ENCODE measurements at regions not wholly inside any gene's neighbourhood (a gene's known extent, or its start where the extent isn't known, plus 50 kb on each side); places are given as distances from the start of the nearest gene placed in this dataset.
"Not testable (repeated sequence)": the region's sequence is repeated elsewhere in the genome, so short reads cannot be mapped to it uniquely, and the experiment has no call there.

DNA sequence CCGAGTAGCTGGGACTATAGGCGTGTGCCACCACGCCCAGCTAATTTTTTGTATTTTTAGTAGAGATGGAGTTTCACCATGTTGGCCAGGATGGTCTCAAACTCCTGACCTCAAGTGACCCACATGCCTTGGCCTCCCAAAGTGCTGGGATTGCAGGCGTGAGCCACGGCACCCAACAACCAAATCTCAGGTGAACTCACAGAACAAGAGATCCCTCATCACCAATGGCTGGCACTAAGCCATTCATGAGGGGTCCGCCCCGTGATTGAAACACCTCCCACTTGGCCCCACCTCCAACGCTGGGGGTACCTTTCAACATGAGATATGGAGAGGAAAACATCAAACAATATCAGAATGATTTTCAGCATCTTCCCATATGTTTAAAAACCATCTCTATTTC, 94.2 kb downstream of the TEX36 start:
- intact Hi-C loops (cut with micrococcal nuclease); H3K4me3 Mint-ChIP-seq; POLR2A ChIA-PET: not testable (repeated sequence)

DNA sequence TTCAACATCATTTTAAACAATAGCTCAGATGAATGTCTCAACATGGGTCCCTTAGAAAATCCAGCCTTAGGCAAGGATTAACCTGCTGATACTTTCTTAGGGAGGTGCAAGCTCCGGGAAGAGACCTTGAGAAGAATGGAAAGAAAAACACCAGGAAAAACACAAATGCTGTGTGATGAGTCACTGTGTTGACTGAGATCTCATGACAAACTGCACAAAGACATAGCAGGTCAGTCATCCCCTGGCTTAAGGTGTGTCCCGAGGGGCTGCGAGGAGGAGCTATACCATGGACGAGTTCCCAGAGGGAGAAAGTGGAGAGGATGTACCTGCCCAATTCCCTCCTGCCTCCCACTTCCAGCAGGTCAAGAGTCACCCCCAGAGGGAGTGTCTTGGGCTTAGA, 98.0 kb downstream of the TEX36 start:
- Histone ChIP-seq H3K9me3 (ENCODE audit: control insufficient read depth in 2 of 3, low read length in 3 of 3) (no peaks in the 10 kb centered on the region), H3K4me1 (ENCODE audit: control insufficient read depth in 2 of 2, insufficient read depth in 2 of 2, low read length in 2 of 2) (no peaks in the 10 kb centered on the region), H3K27me3 (ENCODE audit: control insufficient read depth in 2 of 2, insufficient read depth in 2 of 2, low read length in 2 of 2) (no peaks in the 10 kb centered on the region), H3K27ac (ENCODE audit: low read depth, low read length) (no peak overlapping the region), H3K36me3 (ENCODE audit: control insufficient read depth in 2 of 3, insufficient read depth in 3 of 3, low read length in 3 of 3) (no peaks in the 10 kb centered on the region), H3K4me3 (ENCODE audit: low read length) (no peak overlapping the region)
- H3K27me3 Mint-ChIP-seq, result peaks cover 0 to 20% (median 8%) of the 10 kb centered on the region in 5 donors
- no peaks in the 10 kb centered on the region for H3K36me3 Mint-ChIP-seq
- intact Hi-C loops (cut with micrococcal nuclease), result no loop called here
- no peaks in the 10 kb centered on the region for H3K4me1 Mint-ChIP-seq
- POLR2A ChIA-PET, result no interaction called here
- CTCF ChIA-PET, result no interaction called here
- peaks cover 0 to 8% (median 2%) of the 10 kb centered on the region in 11 donors for H3K9me3 Mint-ChIP-seq
- no peak for DNase-seq
- H3K27ac Mint-ChIP-seq, result no peak overlapping the region
- no peak for ATAC-seq
- no peak overlapping the region for H3K4me3 Mint-ChIP-seq

More for the DNA sequence above, 94.2 kb downstream of the TEX36 start:
- H3K9me3 Mint-ChIP-seq; H3K27me3 ChIP-seq (ENCODE audit: control insufficient read depth in 2 of 2, insufficient read depth in 2 of 2, low read length in 2 of 2); H3K36me3 Mint-ChIP-seq; H3K4me1 ChIP-seq (ENCODE audit: control insufficient read depth in 2 of 2, insufficient read depth in 2 of 2, low read length in 2 of 2); DNase-seq; CTCF ChIA-PET; ATAC-seq; H3K4me3 ChIP-seq (ENCODE audit: low read length); H3K27ac ChIP-seq (ENCODE audit: low read depth, low read length); H3K9me3 ChIP-seq (ENCODE audit: control insufficient read depth in 2 of 3, low read length in 3 of 3); H3K36me3 ChIP-seq (ENCODE audit: control insufficient read depth in 2 of 3, insufficient read depth in 3 of 3, low read length in 3 of 3); H3K27ac Mint-ChIP-seq; H3K4me1 Mint-ChIP-seq: not testable (repeated sequence)
- peaks cover 2 to 13% (median 10%) of the 10 kb centered on the region in 5 donors for H3K27me3 Mint-ChIP-seq

DNA sequence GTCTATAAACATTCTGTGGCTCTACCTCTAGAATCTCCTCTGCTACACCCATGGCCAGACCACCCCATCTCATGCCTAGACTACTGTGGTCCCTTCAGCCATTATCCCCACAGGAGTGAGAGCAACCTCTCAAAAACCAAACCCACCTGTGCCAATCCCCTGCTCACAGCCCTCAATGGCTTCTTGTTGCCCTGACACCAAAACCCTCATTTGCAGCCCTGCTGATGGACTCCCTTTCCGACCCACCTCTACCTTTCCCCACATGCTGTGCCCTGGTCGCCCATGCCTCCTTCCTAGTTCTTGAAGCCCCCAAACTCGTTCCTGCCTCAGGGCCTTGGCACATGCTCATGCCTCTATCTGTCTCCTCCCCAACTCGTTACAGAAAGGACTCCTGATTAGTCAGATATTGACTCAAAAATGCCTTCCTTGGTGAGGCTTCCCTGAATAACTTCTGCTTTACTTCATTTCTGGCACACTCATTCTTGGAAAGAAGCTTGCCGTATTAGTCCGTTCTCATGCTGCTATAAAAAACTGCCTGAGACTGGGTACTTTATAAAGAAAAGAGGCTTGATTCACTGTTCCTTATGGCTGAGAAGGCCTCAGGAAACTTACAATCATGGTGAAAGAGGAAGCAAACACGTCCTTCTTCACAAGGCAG, 104.2 kb downstream of the TEX36 start:
- Mint-ChIP-seq H3K4me1 (peaks cover 0 to 1% (median 0%) of the 10 kb centered on the region in 7 donors), H3K36me3 (no peaks in the 10 kb centered on the region), H3K4me3 (no peak overlapping the region), H3K27me3 (peaks cover 0 to 28% (median 15%) of the 10 kb centered on the region in 5 donors), H3K9me3 (peaks cover 0 to 17% (median 5%) of the 10 kb centered on the region in 11 donors), H3K27ac (no peak overlapping the region)
- DNase-seq (no peak), ATAC-seq (no peak)
- H3K27me3 ChIP-seq (ENCODE audit: control insufficient read depth in 2 of 2, insufficient read depth in 2 of 2, low read length in 2 of 2), result no peaks in the 10 kb centered on the region
- no peak overlapping the region for H3K27ac ChIP-seq (ENCODE audit: low read depth, low read length)
- intact Hi-C loops (cut with micrococcal nuclease), result no loop called here
- H3K9me3 ChIP-seq (ENCODE audit: control insufficient read depth in 2 of 3, low read length in 3 of 3), result no peaks in the 10 kb centered on the region
- H3K4me1 ChIP-seq (ENCODE audit: control insufficient read depth in 2 of 2, insufficient read depth in 2 of 2, low read length in 2 of 2), result no peaks in the 10 kb centered on the region
- H3K4me3 ChIP-seq (ENCODE audit: low read length), result no peak overlapping the region
- ChIA-PET POLR2A (no interaction called here), CTCF (no interaction called here)
- no peaks in the 10 kb centered on the region for H3K36me3 ChIP-seq (ENCODE audit: control insufficient read depth in 2 of 3, insufficient read depth in 3 of 3, low read length in 3 of 3)

DNA sequence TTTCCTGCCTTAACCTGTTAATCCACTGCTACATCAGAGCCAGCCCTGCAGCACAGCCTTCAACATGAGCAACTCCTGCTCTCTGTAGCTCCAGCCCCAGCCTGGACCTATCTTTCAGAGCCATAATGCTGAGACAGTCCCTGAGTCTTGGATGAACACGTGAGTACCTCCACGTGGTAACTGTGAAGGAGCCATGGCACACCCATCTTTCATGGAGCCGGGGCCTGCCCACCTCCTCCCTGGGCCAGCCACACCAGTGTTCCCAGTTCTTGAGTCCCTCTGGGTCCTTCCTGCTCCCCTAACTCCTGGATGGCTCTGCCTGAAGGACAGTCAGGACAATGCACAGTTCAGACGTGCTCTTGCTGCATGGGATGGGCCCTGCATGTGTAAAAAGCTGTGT, 107.1 kb downstream of the TEX36 start:
- Mint-ChIP-seq H3K27ac (no peak overlapping the region), H3K4me3 (no peak overlapping the region), H3K27me3 (peaks cover 0 to 14% (median 10%) of the 10 kb centered on the region in 5 donors), H3K4me1 (peaks cover 0 to 1% (median 0%) of the 10 kb centered on the region in 7 donors), H3K9me3 (peaks cover 0 to 13% (median 5%) of the 10 kb centered on the region in 11 donors), H3K36me3 (no peaks in the 10 kb centered on the region)
- no peak overlapping the region for H3K27ac ChIP-seq (ENCODE audit: low read depth, low read length)
- no peak for DNase-seq
- H3K4me1 ChIP-seq (ENCODE audit: control insufficient read depth in 2 of 2, insufficient read depth in 2 of 2, low read length in 2 of 2), result no peaks in the 10 kb centered on the region
- no peaks in the 10 kb centered on the region for H3K9me3 ChIP-seq (ENCODE audit: control insufficient read depth in 2 of 3, low read length in 3 of 3)
- ChIA-PET CTCF (no interaction called here), POLR2A (no interaction called here)
- no peaks in the 10 kb centered on the region for H3K36me3 ChIP-seq (ENCODE audit: control insufficient read depth in 2 of 3, insufficient read depth in 3 of 3, low read length in 3 of 3)
- intact Hi-C loops (cut with micrococcal nuclease), result no loop called here
- ATAC-seq, result no peak
- no peaks in the 10 kb centered on the region for H3K27me3 ChIP-seq (ENCODE audit: control insufficient read depth in 2 of 2, insufficient read depth in 2 of 2, low read length in 2 of 2)
- H3K4me3 ChIP-seq (ENCODE audit: low read length), result no peak overlapping the region

DNA sequence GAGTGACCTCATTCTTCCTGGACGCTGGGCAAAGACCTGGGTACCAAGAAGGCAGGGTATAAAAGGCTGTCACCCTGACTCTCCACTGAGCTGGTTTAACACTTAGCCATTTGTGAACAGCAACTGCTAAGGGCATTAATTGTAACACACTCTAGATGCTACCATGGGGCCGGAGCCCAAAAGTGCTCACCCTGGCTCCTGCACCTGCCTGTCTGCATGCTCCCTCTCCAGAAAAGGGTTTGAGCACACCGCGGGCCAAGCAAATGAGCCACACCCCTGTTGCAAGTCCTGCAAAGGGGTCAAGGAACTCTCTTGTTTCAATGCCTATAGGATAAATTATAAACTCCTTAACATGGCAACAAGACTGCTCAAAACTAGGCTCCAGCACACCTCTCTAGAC, 114.8 kb downstream of the TEX36 start:
- POLR2A ChIA-PET, result no interaction called here
- H3K36me3 Mint-ChIP-seq, result no peaks in the 10 kb centered on the region
- ATAC-seq (no peak), DNase-seq (no peak)
- intact Hi-C loops (cut with micrococcal nuclease), result no loop called here
- peaks cover 0 to 13% (median 3%) of the 10 kb centered on the region in 11 donors for H3K9me3 Mint-ChIP-seq
- Histone ChIP-seq H3K4me1 (ENCODE audit: control insufficient read depth in 2 of 2, insufficient read depth in 2 of 2, low read length in 2 of 2) (no peaks in the 10 kb centered on the region), H3K27me3 (ENCODE audit: control insufficient read depth in 2 of 2, insufficient read depth in 2 of 2, low read length in 2 of 2) (no peaks in the 10 kb centered on the region), H3K9me3 (ENCODE audit: control insufficient read depth in 2 of 3, low read length in 3 of 3) (no peaks in the 10 kb centered on the region), H3K4me3 (ENCODE audit: low read length) (no peak overlapping the region), H3K27ac (ENCODE audit: low read depth, low read length) (no peak overlapping the region), H3K36me3 (ENCODE audit: control insufficient read depth in 2 of 3, insufficient read depth in 3 of 3, low read length in 3 of 3) (no peaks in the 10 kb centered on the region)
- H3K27me3 Mint-ChIP-seq, result peaks cover 0 to 33% (median 14%) of the 10 kb centered on the region in 5 donors
- CTCF ChIA-PET, result no interaction called here
- no peak overlapping the region for H3K4me3 Mint-ChIP-seq
- H3K4me1 Mint-ChIP-seq, result no peaks in the 10 kb centered on the region
- H3K27ac Mint-ChIP-seq, result no peak overlapping the region

DNA sequence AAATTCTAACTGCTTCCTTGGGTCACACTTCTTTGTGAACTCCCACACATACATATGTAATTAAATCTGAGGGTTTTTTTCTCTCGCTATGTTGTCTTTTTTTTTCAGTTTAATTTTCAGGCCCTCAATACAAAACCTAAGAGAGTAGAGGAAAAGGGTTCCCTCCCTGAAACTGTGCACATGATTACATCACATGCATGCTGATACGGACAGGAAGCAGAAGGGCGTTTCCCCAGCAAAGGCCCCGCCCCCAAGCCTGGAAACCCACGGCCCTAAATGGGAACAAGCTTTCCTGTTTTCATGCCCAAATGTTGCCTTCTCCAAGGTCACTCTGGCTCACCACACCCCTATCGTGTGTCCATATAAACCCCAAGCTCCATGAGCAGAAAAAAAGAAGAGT, 115.4 kb downstream of the TEX36 start:
- ATAC-seq (no peak), DNase-seq (no peak)
- Mint-ChIP-seq H3K9me3 (peaks cover 0 to 13% (median 3%) of the 10 kb centered on the region in 11 donors), H3K27ac (no peak overlapping the region), H3K27me3 (peaks cover 0 to 33% (median 14%) of the 10 kb centered on the region in 5 donors), H3K36me3 (no peaks in the 10 kb centered on the region), H3K4me1 (no peaks in the 10 kb centered on the region), H3K4me3 (no peak overlapping the region)
- Histone ChIP-seq H3K27ac (ENCODE audit: low read depth, low read length) (no peak overlapping the region), H3K4me3 (ENCODE audit: low read length) (no peak overlapping the region), H3K27me3 (ENCODE audit: control insufficient read depth in 2 of 2, insufficient read depth in 2 of 2, low read length in 2 of 2) (no peaks in the 10 kb centered on the region), H3K4me1 (ENCODE audit: control insufficient read depth in 2 of 2, insufficient read depth in 2 of 2, low read length in 2 of 2) (no peaks in the 10 kb centered on the region), H3K36me3 (ENCODE audit: control insufficient read depth in 2 of 3, insufficient read depth in 3 of 3, low read length in 3 of 3) (no peaks in the 10 kb centered on the region), H3K9me3 (ENCODE audit: control insufficient read depth in 2 of 3, low read length in 3 of 3) (no peaks in the 10 kb centered on the region)
- ChIA-PET CTCF (no interaction called here), POLR2A (no interaction called here)
- intact Hi-C loops (cut with micrococcal nuclease), result no loop called here

DNA sequence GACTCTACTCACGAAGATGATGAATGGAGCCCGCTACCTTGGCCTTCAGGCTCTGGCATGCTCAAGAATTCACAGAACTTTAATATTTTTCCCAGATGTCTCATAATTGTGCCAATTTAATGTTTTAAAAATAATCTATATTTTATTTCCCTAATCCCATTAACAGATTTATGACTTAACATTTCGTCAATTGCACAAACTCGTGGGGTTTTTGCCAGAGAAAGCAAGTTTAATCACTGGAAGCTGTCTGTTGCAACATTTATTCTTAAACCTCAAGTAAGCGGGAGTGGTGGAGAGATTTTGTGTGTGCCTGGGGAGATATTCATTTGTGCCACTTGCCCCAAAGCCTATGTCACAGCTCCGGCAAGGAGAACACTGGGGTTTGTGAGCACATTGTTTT, 117.9 kb downstream of the TEX36 start:
- Histone ChIP-seq H3K4me3 (ENCODE audit: low read length) (no peak overlapping the region), H3K27me3 (ENCODE audit: control insufficient read depth in 2 of 2, insufficient read depth in 2 of 2, low read length in 2 of 2) (no peaks in the 10 kb centered on the region), H3K9me3 (ENCODE audit: control insufficient read depth in 2 of 3, low read length in 3 of 3) (no peaks in the 10 kb centered on the region), H3K27ac (ENCODE audit: low read depth, low read length) (no peak overlapping the region), H3K4me1 (ENCODE audit: control insufficient read depth in 2 of 2, insufficient read depth in 2 of 2, low read length in 2 of 2) (no peaks in the 10 kb centered on the region), H3K36me3 (ENCODE audit: control insufficient read depth in 2 of 3, insufficient read depth in 3 of 3, low read length in 3 of 3) (no peaks in the 10 kb centered on the region)
- POLR2A ChIA-PET, result no interaction called here
- H3K27ac Mint-ChIP-seq, result no peak overlapping the region
- peaks cover 4 to 41% (median 14%) of the 10 kb centered on the region in 5 donors for H3K27me3 Mint-ChIP-seq
- intact Hi-C loops (cut with micrococcal nuclease), result no loop called here
- no peaks in the 10 kb centered on the region for H3K36me3 Mint-ChIP-seq
- peaks cover 0 to 13% (median 3%) of the 10 kb centered on the region in 11 donors for H3K9me3 Mint-ChIP-seq
- DNase-seq (no peak), ATAC-seq (no peak)
- CTCF ChIA-PET, result no interaction called here
- no peaks in the 10 kb centered on the region for H3K4me1 Mint-ChIP-seq
- H3K4me3 Mint-ChIP-seq, result no peak overlapping the region
